H9 (cell line): ENCODE measurements at regions not wholly inside any gene's neighbourhood (a gene's known extent, or its start where the extent isn't known, plus 50 kb on each side); places are given as distances from the start of the nearest gene placed in this dataset.

Source experiments
- DNase-seq: peaks from one replicate; pipeline ENCODE4 v3.0.0-alpha.2; 2017
- H2AFZ ChIP-seq: one replicate; pipeline ENCODE4 v1.6.1; 2013; ENCODE audit warnings: mild to moderate bottlenecking, low read length, control low read depth, moderate library complexity
- H2AK5ac ChIP-seq: 2 replicates; pipeline ENCODE4 v1.6.1; 2013; ENCODE audit warnings: low read length, control low read depth, mixed read lengths; ENCODE audit not compliant: insufficient read length
- H2BK120ac ChIP-seq: one replicate; pipeline ENCODE4 v1.6.1; 2013; ENCODE audit warnings: low read depth, mild to moderate bottlenecking, low read length, control low read depth, inconsistent platforms; ENCODE audit not compliant: poor library complexity, severe bottlenecking
- H2BK12ac ChIP-seq: 2 replicates; pipeline ENCODE4 v1.6.1; 2013; ENCODE audit warnings: low read length, control low read depth, mixed read lengths, low read depth; ENCODE audit not compliant: insufficient read length
- H2BK15ac ChIP-seq: 2 replicates; pipeline ENCODE4 v1.6.1; 2013; ENCODE audit warnings: low read depth, low read length, control low read depth
- H2BK20ac ChIP-seq: one replicate; pipeline ENCODE4 v1.6.1; 2013; ENCODE audit warnings: low read depth, mild to moderate bottlenecking, low read length, control low read depth, inconsistent platforms; ENCODE audit not compliant: poor library complexity, severe bottlenecking
- H2BK5ac ChIP-seq: 2 replicates; pipeline ENCODE4 v1.6.1; 2013; ENCODE audit warnings: low read length, control low read depth, mixed read lengths; ENCODE audit not compliant: insufficient read length
- H3K14ac ChIP-seq: 2 replicates; pipeline ENCODE4 v1.6.1; 2013; ENCODE audit warnings: low read length, control low read depth; ENCODE audit not compliant: insufficient read depth
- H3K18ac ChIP-seq: 2 replicates; pipeline ENCODE4 v1.6.1; 2013; ENCODE audit warnings: low read depth, mild to moderate bottlenecking, mixed read lengths, low read length, control low read depth; ENCODE audit not compliant: insufficient read length
- H3K23ac ChIP-seq: 2 replicates; pipeline ENCODE4 v1.6.1; 2013; ENCODE audit warnings: low read length, control low read depth, mixed read lengths, low read depth; ENCODE audit not compliant: insufficient read length
- H3K23me2 ChIP-seq: 2 replicates; pipeline ENCODE4 v1.6.1; 2013; ENCODE audit warnings: low read depth, mild to moderate bottlenecking, mixed read lengths, low read length, control low read depth; ENCODE audit not compliant: insufficient read length, poor library complexity, severe bottlenecking
- H3K27ac ChIP-seq: 2 replicates; pipeline ENCODE4 v1.5.1; 2013; ENCODE audit warnings: low read length, control low read depth, mixed read lengths, low read depth; ENCODE audit not compliant: insufficient read length
- H3K27me3 ChIP-seq: 2 replicates; pipeline ENCODE4 v1.6.1; 2013; ENCODE audit warnings: low read length, control low read depth, inconsistent platforms; ENCODE audit not compliant: insufficient read depth
- H3K4ac ChIP-seq: 2 replicates; pipeline ENCODE4 v1.6.1; 2013; ENCODE audit warnings: low read depth, mild to moderate bottlenecking, control low read depth, inconsistent platforms, low read length, moderate library complexity
- H3K4me1 ChIP-seq: 2 replicates; pipeline ENCODE4 v1.6.1; 2013; ENCODE audit warnings: low read length, control low read depth, inconsistent platforms; ENCODE audit not compliant: insufficient read depth
- H3K4me2 ChIP-seq: 2 replicates; pipeline ENCODE4 v1.6.1; 2013; ENCODE audit warnings: low read length, control low read depth, mixed read lengths; ENCODE audit not compliant: insufficient read length, insufficient read depth
- H3K56ac ChIP-seq: 2 replicates; pipeline ENCODE4 v1.6.1; 2013; ENCODE audit warnings: low read depth, mild to moderate bottlenecking, mixed read lengths, low read length, control low read depth; ENCODE audit not compliant: insufficient read length
- H3K79me1 ChIP-seq: 2 replicates; pipeline ENCODE4 v1.6.1; 2013; ENCODE audit warnings: low read depth, mild to moderate bottlenecking, moderate library complexity, low read length, control low read depth, inconsistent platforms; ENCODE audit not compliant: insufficient read depth, poor library complexity, severe bottlenecking
- H3K79me2 ChIP-seq: 2 replicates; pipeline ENCODE4 v1.6.1; 2013; ENCODE audit warnings: low read length, control low read depth, inconsistent platforms; ENCODE audit not compliant: insufficient read depth
- H3K9ac ChIP-seq: 2 replicates; pipeline ENCODE4 v1.6.1; 2013; ENCODE audit warnings: low read length, control low read depth, mixed read lengths; ENCODE audit not compliant: insufficient read length; ENCODE audit errors: extremely low read depth
- H3K9me3 ChIP-seq: one replicate; pipeline ENCODE4 v1.6.1; 2013; ENCODE audit warnings: low read depth, low read length, inconsistent platforms; ENCODE audit not compliant: control insufficient read depth
- H3T11ph ChIP-seq: one replicate; pipeline ENCODE4 v1.6.1; 2013; ENCODE audit warnings: mild to moderate bottlenecking, low read length, control low read depth, inconsistent platforms
- H4K20me1 ChIP-seq: one replicate; pipeline ENCODE4 v1.6.1; 2013; ENCODE audit not compliant: control insufficient read depth, insufficient read length, insufficient read depth
- H4K5ac ChIP-seq: 2 replicates; pipeline ENCODE4 v1.6.1; 2013; ENCODE audit warnings: low read depth, mild to moderate bottlenecking, mixed read lengths, low read length, control low read depth; ENCODE audit not compliant: insufficient read length
- H4K8ac ChIP-seq: replicated peaks from 2 replicates; pipeline ENCODE4 v1.6.1; 2013; ENCODE audit warnings: low read length, control low read depth, mixed read lengths, low read depth; ENCODE audit not compliant: insufficient read length
- H4K91ac ChIP-seq: 2 replicates; pipeline ENCODE4 v1.6.1; 2013; ENCODE audit warnings: low read depth, mild to moderate bottlenecking, moderate library complexity, mixed read lengths, low read length, control low read depth; ENCODE audit not compliant: insufficient read length
- H3K27ac Mint-ChIP-seq, 3 experiments: 2 replicates in 2 of 3; 3 replicates in 1 of 3; pipeline ENCODE4 v1.8.0; 2020 to 2021; ENCODE audit warnings: mixed read lengths in 3 of 3, mild to moderate bottlenecking in 1 of 3, moderate library complexity in 1 of 3
- H3K27me3 Mint-ChIP-seq: 2 replicates; pipeline ENCODE4 v1.8.0; 2021; ENCODE audit warnings: low read depth, mild to moderate bottlenecking, moderate library complexity, mixed read lengths
- H3K36me3 Mint-ChIP-seq, 3 experiments: 2 replicates in 2 of 3; 3 replicates in 1 of 3; pipeline ENCODE4 v1.8.0; 2020 to 2021; ENCODE audit warnings: low read depth in 3 of 3, mixed read lengths in 3 of 3; ENCODE audit not compliant: insufficient read depth in 1 of 3
- H3K4me1 Mint-ChIP-seq, 2 experiments: 2 replicates each; pipeline ENCODE4 v1.8.0; 2020; ENCODE audit warnings: mixed read lengths in 2 of 2
- H3K4me3 Mint-ChIP-seq, 2 experiments: 2 replicates in 1 of 2; 3 replicates in 1 of 2; pipeline ENCODE4 v1.8.0; 2020 to 2021; ENCODE audit warnings: mild to moderate bottlenecking in 2 of 2, mixed read lengths in 2 of 2, moderate library complexity in 1 of 2
- H3K9me3 Mint-ChIP-seq, 2 experiments: 2 replicates in 1 of 2; 3 replicates in 1 of 2; pipeline ENCODE4 v1.8.0; 2020; ENCODE audit warnings: mild to moderate bottlenecking in 2 of 2, mixed read lengths in 2 of 2, moderate library complexity in 1 of 2
- CTCF ChIP-seq: fragments of 200-600 bp; sonication (generic); conservative IDR thresholded peaks from 3 replicates; pipeline ENCODE4 v1.8.0; 2021; ENCODE audit warnings: antibody characterized with exemption, mild to moderate bottlenecking
- WGBS: extraction: QIAGEN DNeasy Blood & Tissue Kit; methylation state at CpG from one replicate; pipeline ENCODE4 v1.1.7; 2013; ENCODE audit warnings: missing lambda C conversion rate, low lambda C conversion rate, mixed read lengths; ENCODE audit not compliant: insufficient read length; ENCODE audit errors: extremely low coverage; 5-methylcytosine and 5-hydroxymethylcytosine counted together

DNA sequence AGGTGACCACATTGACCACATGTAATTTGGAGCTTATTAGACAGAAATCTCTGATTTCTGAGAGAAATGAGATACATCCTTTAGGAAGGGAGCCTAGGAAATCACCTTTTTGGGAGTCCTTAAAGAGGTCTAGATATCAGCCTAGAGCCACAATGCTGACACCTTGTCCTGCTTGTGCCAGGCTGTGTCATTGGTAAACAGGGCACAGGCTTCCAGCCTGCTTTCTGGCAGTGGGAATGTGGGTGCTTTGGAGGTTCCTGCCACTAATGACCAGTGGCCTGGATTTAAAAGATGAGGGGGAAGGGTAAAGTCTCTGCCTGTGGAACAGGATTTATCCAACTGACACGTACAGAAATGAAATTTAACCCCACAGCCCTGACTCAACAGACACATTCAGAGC, 169.8 kb upstream of the KBTBD8 start:
- Histone ChIP-seq H4K5ac (no peak overlapping the region), H2AK5ac (no peak overlapping the region), H3K27me3 (no peaks in the 10 kb centered on the region), H3K4me1 (no peaks in the 10 kb centered on the region), H3K79me1 (no peaks in the 10 kb centered on the region), H3K23me2 (no peaks in the 10 kb centered on the region), H2BK5ac (no peak overlapping the region), H3K79me2 (no peaks in the 10 kb centered on the region), H4K91ac (no peak overlapping the region), H3K4me2 (no peak overlapping the region), H3K18ac (no peak overlapping the region), H3K14ac (no peak overlapping the region), H4K8ac (no peak overlapping the region), H3K4ac (no peak overlapping the region), H2BK20ac (no peak overlapping the region), H2BK15ac (no peak overlapping the region), H3K23ac (no peak overlapping the region), H2BK120ac (no peak overlapping the region), H2BK12ac (no peak overlapping the region), H2AFZ (no peak overlapping the region), H3T11ph (no peak overlapping the region), H3K27ac (no peak overlapping the region), H3K9me3 (no peaks in the 10 kb centered on the region), H3K9ac (no peak overlapping the region), H4K20me1 (no peaks in the 10 kb centered on the region), H3K56ac (no peak overlapping the region)
- Mint-ChIP-seq H3K36me3 (no peaks in the 10 kb centered on the region), H3K9me3 (no peaks in the 10 kb centered on the region; a peak in 2 of 5 replicates), H3K4me3 (no peak overlapping the region), H3K27me3 (no peaks in the 10 kb centered on the region), H3K4me1 (no peaks in the 10 kb centered on the region), H3K27ac (no peak overlapping the region)
- DNase-seq: no peak
- WGBS: no CpG with 5 or more reads among the region's 1 CpG
- TF ChIP-seq CTCF: no peak
